ENCODE measurements at regions not wholly inside any gene's neighbourhood (a gene's known extent, or its start where the extent isn't known, plus 50 kb on each side); places are given as distances from the start of the nearest gene placed in this dataset.

DNA sequence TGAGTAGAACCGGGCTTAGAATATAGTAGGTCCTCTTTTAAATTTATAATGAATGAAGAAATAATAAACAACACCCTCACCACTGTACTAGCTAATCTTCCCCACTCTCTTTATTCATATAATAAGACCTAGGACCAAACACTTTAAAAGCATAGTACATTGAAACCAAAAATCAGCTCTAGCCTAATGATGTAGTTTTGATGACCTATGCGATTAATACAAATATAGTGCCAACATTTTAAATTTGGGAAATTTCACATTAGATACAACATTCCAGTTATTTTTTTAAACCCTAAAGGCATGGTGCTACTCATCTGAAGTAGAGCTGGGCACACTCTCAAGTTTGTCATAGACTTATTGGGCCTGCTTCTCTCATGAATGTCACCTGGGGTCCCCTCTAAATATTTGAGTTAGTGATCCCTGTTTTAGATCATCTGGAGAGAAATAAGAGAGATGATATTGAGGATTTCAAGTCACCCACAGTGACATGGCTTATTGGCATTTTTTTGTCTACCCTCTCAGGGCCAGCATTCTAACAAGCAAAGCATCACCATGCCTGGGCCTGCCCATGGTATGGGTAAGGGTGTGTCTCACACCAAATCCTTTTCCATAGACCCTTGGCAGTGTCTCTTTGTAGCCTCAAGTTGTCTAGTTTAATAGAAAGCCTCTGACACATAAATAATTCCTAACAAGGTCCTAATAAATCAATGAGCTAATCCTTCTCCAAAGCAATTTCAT lies 319.8 kb downstream of the HIVEP2 start (continued):
- TF ChIP-seq, protein P1, sequence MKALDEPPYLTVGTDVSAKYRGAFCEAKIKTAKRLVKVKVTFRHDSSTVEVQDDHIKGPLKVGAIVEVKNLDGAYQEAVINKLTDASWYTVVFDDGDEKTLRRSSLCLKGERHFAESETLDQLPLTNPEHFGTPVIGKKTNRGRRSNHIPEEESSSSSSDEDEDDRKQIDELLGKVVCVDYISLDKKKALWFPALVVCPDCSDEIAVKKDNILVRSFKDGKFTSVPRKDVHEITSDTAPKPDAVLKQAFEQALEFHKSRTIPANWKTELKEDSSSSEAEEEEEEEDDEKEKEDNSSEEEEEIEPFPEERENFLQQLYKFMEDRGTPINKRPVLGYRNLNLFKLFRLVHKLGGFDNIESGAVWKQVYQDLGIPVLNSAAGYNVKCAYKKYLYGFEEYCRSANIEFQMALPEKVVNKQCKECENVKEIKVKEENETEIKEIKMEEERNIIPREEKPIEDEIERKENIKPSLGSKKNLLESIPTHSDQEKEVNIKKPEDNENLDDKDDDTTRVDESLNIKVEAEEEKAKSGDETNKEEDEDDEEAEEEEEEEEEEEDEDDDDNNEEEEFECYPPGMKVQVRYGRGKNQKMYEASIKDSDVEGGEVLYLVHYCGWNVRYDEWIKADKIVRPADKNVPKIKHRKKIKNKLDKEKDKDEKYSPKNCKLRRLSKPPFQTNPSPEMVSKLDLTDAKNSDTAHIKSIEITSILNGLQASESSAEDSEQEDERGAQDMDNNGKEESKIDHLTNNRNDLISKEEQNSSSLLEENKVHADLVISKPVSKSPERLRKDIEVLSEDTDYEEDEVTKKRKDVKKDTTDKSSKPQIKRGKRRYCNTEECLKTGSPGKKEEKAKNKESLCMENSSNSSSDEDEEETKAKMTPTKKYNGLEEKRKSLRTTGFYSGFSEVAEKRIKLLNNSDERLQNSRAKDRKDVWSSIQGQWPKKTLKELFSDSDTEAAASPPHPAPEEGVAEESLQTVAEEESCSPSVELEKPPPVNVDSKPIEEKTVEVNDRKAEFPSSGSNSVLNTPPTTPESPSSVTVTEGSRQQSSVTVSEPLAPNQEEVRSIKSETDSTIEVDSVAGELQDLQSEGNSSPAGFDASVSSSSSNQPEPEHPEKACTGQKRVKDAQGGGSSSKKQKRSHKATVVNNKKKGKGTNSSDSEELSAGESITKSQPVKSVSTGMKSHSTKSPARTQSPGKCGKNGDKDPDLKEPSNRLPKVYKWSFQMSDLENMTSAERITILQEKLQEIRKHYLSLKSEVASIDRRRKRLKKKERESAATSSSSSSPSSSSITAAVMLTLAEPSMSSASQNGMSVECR (CRISPR knock-in tag; IDR thresholded peaks at IDR 0.05; ENCODE audit: borderline replicate concordance): no peak
- TF ChIP-seq, protein P2, sequence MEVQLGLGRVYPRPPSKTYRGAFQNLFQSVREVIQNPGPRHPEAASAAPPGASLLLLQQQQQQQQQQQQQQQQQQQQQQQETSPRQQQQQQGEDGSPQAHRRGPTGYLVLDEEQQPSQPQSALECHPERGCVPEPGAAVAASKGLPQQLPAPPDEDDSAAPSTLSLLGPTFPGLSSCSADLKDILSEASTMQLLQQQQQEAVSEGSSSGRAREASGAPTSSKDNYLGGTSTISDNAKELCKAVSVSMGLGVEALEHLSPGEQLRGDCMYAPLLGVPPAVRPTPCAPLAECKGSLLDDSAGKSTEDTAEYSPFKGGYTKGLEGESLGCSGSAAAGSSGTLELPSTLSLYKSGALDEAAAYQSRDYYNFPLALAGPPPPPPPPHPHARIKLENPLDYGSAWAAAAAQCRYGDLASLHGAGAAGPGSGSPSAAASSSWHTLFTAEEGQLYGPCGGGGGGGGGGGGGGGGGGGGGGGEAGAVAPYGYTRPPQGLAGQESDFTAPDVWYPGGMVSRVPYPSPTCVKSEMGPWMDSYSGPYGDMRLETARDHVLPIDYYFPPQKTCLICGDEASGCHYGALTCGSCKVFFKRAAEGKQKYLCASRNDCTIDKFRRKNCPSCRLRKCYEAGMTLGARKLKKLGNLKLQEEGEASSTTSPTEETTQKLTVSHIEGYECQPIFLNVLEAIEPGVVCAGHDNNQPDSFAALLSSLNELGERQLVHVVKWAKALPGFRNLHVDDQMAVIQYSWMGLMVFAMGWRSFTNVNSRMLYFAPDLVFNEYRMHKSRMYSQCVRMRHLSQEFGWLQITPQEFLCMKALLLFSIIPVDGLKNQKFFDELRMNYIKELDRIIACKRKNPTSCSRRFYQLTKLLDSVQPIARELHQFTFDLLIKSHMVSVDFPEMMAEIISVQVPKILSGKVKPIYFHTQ (CRISPR knock-in tag; IDR thresholded peaks at IDR 0.05): no peak
- TF ChIP-seq RELA (CRISPR knock-in tag; IDR thresholded peaks at IDR 0.05; ENCODE audit: borderline replicate concordance) (no peak), JAZF1 (CRISPR knock-in tag; IDR thresholded peaks at IDR 0.05) (no peak), ZNF138 (CRISPR knock-in tag; conservative IDR thresholded peaks at IDR 0.05) (no peak), PRRX2 (CRISPR knock-in tag; IDR thresholded peaks at IDR 0.05) (no peak), GTF2I (CRISPR knock-in tag; conservative IDR thresholded peaks at IDR 0.05) (no peak)
- TF ChIP-seq, protein P3, sequence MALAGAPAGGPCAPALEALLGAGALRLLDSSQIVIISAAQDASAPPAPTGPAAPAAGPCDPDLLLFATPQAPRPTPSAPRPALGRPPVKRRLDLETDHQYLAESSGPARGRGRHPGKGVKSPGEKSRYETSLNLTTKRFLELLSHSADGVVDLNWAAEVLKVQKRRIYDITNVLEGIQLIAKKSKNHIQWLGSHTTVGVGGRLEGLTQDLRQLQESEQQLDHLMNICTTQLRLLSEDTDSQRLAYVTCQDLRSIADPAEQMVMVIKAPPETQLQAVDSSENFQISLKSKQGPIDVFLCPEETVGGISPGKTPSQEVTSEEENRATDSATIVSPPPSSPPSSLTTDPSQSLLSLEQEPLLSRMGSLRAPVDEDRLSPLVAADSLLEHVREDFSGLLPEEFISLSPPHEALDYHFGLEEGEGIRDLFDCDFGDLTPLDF (CRISPR knock-in tag; IDR thresholded peaks at IDR 0.05): no peak
- TF ChIP-seq, protein P4, sequence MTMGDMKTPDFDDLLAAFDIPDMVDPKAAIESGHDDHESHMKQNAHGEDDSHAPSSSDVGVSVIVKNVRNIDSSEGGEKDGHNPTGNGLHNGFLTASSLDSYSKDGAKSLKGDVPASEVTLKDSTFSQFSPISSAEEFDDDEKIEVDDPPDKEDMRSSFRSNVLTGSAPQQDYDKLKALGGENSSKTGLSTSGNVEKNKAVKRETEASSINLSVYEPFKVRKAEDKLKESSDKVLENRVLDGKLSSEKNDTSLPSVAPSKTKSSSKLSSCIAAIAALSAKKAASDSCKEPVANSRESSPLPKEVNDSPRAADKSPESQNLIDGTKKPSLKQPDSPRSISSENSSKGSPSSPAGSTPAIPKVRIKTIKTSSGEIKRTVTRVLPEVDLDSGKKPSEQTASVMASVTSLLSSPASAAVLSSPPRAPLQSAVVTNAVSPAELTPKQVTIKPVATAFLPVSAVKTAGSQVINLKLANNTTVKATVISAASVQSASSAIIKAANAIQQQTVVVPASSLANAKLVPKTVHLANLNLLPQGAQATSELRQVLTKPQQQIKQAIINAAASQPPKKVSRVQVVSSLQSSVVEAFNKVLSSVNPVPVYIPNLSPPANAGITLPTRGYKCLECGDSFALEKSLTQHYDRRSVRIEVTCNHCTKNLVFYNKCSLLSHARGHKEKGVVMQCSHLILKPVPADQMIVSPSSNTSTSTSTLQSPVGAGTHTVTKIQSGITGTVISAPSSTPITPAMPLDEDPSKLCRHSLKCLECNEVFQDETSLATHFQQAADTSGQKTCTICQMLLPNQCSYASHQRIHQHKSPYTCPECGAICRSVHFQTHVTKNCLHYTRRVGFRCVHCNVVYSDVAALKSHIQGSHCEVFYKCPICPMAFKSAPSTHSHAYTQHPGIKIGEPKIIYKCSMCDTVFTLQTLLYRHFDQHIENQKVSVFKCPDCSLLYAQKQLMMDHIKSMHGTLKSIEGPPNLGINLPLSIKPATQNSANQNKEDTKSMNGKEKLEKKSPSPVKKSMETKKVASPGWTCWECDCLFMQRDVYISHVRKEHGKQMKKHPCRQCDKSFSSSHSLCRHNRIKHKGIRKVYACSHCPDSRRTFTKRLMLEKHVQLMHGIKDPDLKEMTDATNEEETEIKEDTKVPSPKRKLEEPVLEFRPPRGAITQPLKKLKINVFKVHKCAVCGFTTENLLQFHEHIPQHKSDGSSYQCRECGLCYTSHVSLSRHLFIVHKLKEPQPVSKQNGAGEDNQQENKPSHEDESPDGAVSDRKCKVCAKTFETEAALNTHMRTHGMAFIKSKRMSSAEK (CRISPR knock-in tag; IDR thresholded peaks at IDR 0.05; ENCODE audit: borderline replicate concordance): no peak

DNA sequence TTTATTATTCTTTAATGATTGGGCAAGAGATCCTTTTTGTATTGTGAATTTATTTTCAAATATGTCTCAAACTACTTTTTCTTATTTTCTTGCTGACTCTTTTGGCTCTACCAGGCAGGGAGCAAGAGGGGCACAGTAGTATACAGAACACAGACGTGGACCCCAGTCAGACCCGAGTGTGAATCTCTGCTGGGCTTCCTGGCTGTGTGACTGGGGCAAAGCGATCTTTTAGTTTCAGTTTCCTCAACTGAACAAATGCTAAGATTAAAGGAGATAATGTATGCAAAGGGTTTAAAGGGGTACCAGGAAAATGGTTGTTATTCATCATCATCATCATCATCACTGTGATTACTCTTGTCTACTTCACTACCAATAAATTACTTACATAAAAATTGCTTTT lies 317.5 kb downstream of the HIVEP2 start:
- DNase-seq (ENCODE audit: low spot score) (no peak), ATAC-seq (no peak)
- H3K27ac Mint-ChIP-seq: no peak overlapping the region
- POLR2A ChIA-PET: no interaction called here
- CTCF ChIA-PET: no interaction called here
- no peaks in the 10 kb centered on the region for H3K27me3 Mint-ChIP-seq (ENCODE audit: low read depth)
- H3K36me3 Mint-ChIP-seq: no peaks in the 10 kb centered on the region
- H3K4me3 Mint-ChIP-seq: no peak overlapping the region
- TF ChIP-seq, protein P5, sequence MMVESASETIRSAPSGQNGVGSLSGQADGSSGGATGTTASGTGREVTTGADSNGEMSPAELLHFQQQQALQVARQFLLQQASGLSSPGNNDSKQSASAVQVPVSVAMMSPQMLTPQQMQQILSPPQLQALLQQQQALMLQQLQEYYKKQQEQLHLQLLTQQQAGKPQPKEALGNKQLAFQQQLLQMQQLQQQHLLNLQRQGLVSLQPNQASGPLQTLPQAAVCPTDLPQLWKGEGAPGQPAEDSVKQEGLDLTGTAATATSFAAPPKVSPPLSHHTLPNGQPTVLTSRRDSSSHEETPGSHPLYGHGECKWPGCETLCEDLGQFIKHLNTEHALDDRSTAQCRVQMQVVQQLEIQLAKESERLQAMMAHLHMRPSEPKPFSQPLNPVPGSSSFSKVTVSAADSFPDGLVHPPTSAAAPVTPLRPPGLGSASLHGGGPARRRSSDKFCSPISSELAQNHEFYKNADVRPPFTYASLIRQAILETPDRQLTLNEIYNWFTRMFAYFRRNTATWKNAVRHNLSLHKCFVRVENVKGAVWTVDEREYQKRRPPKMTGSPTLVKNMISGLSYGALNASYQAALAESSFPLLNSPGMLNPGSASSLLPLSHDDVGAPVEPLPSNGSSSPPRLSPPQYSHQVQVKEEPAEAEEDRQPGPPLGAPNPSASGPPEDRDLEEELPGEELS (CRISPR knock-in tag; IDR thresholded peaks at IDR 0.05): no peak
- no peak for TF ChIP-seq NR2C2 (CRISPR knock-in tag; IDR thresholded peaks at IDR 0.05)
- no peak for TF ChIP-seq NFATC4 (CRISPR knock-in tag; IDR thresholded peaks at IDR 0.05)
- no peaks in the 10 kb centered on the region for H3K9me3 Mint-ChIP-seq
- peaks cover 9% of the 10 kb centered on the region for H3K4me1 Mint-ChIP-seq

Data from WTC11 (cell line).